Suprapubic skin (tissue), 3 donors: ENCODE measurements at regions not wholly inside any gene's neighbourhood (a gene's known extent, or its start where the extent isn't known, plus 50 kb on each side); places are given as distances from the start of the nearest gene placed in this dataset.

Experiments
- POLR2A ChIP-seq, 2 donors: fragments of 450-650 bp; IDR thresholded peaks; one replicate each; pipeline ENCODE4 v1.6.1; 2017; ENCODE audit warnings: antibody characterized with exemption in 2 of 2, mild to moderate bottlenecking in 2 of 2, moderate library complexity in 2 of 2
- TF ChIP-seq, protein P1 (sequence below), 2 donors: fragments of 200-600 bp in 1 of 2; fragments of 450-650 bp in 1 of 2; sonication (generic) in 1 of 2; IDR thresholded peaks; one replicate each; pipeline ENCODE4 v1.5.1; 2016 to 2019; ENCODE audit warnings: antibody characterized with exemption in 2 of 2, mild to moderate bottlenecking in 1 of 2, moderate library complexity in 1 of 2

DNA sequence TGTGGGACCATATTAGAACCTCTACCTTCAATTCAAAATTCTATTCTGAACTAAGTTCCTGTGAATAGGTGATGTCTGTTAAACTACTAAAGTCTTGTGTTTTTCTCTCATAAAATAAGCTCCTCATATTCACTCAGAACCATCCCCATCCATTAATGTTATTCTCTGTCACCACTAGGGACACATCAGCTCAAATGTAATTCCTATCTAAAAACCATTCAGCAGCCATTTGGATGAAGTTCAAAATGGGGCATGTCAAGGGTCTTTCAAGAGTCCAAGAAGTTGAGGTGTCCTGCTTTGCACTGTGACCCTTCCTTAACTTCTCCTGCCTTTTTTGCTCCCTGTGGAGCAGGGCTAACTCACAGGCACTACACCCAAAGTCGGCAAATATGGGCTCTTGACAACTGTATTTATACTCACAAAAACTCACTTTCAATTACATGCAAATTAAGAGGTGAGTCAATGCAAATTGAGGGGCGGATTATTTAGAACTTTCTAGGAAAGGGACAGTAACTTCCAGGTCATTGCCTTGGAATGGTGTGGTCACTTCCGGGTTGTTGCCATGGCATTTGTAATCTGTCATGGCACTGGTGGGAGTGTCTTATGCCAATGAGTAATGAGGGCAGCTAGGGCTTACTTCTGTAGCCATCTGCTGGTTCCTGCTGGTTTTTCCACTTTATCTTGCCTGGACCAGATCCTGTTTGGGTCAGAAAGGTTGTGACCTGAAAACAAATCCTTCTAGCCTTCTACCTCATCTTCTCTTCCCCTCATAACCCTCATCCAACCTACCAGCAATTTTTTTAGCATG lies 128.2 kb upstream of the COX10 start:
- TF ChIP-seq POLR2A (IDR thresholded peaks at IDR 0.05) = no peak
- TF ChIP-seq, protein P1, sequence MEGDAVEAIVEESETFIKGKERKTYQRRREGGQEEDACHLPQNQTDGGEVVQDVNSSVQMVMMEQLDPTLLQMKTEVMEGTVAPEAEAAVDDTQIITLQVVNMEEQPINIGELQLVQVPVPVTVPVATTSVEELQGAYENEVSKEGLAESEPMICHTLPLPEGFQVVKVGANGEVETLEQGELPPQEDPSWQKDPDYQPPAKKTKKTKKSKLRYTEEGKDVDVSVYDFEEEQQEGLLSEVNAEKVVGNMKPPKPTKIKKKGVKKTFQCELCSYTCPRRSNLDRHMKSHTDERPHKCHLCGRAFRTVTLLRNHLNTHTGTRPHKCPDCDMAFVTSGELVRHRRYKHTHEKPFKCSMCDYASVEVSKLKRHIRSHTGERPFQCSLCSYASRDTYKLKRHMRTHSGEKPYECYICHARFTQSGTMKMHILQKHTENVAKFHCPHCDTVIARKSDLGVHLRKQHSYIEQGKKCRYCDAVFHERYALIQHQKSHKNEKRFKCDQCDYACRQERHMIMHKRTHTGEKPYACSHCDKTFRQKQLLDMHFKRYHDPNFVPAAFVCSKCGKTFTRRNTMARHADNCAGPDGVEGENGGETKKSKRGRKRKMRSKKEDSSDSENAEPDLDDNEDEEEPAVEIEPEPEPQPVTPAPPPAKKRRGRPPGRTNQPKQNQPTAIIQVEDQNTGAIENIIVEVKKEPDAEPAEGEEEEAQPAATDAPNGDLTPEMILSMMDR (IDR thresholded peaks at IDR 0.05) = no peak
